ENCODE measurements at regions not wholly inside any gene's neighbourhood (a gene's known extent, or its start where the extent isn't known, plus 50 kb on each side); places are given as distances from the start of the nearest gene placed in this dataset.

DNA sequence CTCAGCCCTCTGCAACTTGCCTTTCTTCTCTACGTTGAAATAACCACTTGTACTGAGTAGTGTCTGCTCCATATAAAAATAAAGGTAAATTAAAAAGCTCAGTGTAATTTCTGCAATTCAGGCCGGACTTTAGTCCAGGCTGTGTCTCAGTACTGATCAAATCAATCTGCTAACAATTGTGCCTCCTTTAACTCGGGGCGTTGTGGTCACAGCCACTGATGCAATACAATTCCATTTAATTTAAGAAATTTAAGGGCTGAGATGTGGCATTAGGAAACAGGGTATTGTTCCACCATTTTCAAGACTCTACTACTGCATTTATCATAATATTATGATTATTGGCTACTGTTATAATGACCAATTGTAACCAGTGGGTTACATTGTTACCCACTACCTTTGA, 60.0 kb upstream of the NPAS2 start (continued):
- TF ChIP-seq, protein P1, sequence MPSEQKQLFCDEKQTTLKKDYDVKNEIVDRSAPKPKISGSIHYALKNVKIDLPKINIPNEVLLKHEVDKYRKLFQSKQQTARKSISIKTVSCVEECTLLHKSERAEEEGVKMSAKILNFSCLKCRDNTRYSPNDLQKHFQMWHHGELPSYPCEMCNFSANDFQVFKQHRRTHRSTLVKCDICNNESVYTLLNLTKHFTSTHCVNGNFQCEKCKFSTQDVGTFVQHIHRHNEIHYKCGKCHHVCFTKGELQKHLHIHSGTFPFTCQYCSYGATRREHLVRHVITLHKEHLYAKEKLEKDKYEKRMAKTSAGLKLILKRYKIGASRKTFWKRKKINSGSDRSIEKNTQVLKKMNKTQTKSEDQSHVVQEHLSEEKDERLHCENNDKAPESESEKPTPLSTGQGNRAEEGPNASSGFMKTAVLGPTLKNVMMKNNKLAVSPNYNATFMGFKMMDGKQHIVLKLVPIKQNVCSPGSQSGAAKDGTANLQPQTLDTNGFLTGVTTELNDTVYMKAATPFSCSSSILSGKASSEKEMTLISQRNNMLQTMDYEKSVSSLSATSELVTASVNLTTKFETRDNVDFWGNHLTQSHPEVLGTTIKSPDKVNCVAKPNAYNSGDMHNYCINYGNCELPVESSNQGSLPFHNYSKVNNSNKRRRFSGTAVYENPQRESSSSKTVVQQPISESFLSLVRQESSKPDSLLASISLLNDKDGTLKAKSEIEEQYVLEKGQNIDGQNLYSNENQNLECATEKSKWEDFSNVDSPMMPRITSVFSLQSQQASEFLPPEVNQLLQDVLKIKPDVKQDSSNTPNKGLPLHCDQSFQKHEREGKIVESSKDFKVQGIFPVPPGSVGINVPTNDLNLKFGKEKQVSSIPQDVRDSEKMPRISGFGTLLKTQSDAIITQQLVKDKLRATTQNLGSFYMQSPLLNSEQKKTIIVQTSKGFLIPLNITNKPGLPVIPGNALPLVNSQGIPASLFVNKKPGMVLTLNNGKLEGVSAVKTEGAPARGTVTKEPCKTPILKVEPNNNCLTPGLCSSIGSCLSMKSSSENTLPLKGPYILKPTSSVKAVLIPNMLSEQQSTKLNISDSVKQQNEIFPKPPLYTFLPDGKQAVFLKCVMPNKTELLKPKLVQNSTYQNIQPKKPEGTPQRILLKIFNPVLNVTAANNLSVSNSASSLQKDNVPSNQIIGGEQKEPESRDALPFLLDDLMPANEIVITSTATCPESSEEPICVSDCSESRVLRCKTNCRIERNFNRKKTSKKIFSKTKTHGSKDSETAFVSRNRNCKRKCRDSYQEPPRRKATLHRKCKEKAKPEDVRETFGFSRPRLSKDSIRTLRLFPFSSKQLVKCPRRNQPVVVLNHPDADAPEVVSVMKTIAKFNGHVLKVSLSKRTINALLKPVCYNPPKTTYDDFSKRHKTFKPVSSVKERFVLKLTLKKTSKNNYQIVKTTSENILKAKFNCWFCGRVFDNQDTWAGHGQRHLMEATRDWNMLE (tag by site-specific recombination; conservative IDR thresholded peaks at IDR 0.05; ENCODE audit: low read depth) = no peak
- TF ChIP-seq ZFP3 (tag by site-specific recombination; IDR thresholded peaks at IDR 0.05; ENCODE audit: low read depth) = no peak
- TF ChIP-seq ZEB2 (tag by site-specific recombination; IDR thresholded peaks at IDR 0.05) = no peak

GRCh38 chr2:100761365-100761764, 58.6 kb upstream of the NPAS2 start:
- Histone ChIP-seq H3K36me3 (ENCODE audit: control insufficient read depth in 2 of 2, insufficient read depth in 1 of 2, low read length in 2 of 2) (no peaks in the 10 kb centered on the region), H3K4me1 (ENCODE audit: control insufficient read depth, insufficient read depth, low read length) (no peaks in the 10 kb centered on the region), H3K9me3 (ENCODE audit: control insufficient read depth, insufficient read depth, low read depth, low read length) (no peaks in the 10 kb centered on the region), H3K4me3 (ENCODE audit: low read depth, low read length) (no peak overlapping the region), H3K27ac (ENCODE audit: extremely low read depth, low read depth, low read length) (no peak overlapping the region)
- ChIA-PET POLR2A (no interaction called here), CTCF (interaction anchor here (0.6 kb wide), 1 partner anchor 9 kb away, joined by 5 read pairs; no protein-coding TSS in a partner anchor)
- TF ChIP-seq SCRT2 (tag by site-specific recombination; IDR thresholded peaks at IDR 0.05) = no peak
- no peak for TF ChIP-seq ZNF16 (tag by site-specific recombination; IDR thresholded peaks at IDR 0.05; ENCODE audit: low read depth)
- no peak for TF ChIP-seq ZNF280C (tag by site-specific recombination; IDR thresholded peaks at IDR 0.05)
- no peak for TF ChIP-seq ZNF510 (tag by site-specific recombination; IDR thresholded peaks at IDR 0.05; ENCODE audit: insufficient replicate concordance)
- no peak for TF ChIP-seq ZNF132 (tag by site-specific recombination; IDR thresholded peaks at IDR 0.05; ENCODE audit: borderline replicate concordance)
- TF ChIP-seq, protein P2, sequence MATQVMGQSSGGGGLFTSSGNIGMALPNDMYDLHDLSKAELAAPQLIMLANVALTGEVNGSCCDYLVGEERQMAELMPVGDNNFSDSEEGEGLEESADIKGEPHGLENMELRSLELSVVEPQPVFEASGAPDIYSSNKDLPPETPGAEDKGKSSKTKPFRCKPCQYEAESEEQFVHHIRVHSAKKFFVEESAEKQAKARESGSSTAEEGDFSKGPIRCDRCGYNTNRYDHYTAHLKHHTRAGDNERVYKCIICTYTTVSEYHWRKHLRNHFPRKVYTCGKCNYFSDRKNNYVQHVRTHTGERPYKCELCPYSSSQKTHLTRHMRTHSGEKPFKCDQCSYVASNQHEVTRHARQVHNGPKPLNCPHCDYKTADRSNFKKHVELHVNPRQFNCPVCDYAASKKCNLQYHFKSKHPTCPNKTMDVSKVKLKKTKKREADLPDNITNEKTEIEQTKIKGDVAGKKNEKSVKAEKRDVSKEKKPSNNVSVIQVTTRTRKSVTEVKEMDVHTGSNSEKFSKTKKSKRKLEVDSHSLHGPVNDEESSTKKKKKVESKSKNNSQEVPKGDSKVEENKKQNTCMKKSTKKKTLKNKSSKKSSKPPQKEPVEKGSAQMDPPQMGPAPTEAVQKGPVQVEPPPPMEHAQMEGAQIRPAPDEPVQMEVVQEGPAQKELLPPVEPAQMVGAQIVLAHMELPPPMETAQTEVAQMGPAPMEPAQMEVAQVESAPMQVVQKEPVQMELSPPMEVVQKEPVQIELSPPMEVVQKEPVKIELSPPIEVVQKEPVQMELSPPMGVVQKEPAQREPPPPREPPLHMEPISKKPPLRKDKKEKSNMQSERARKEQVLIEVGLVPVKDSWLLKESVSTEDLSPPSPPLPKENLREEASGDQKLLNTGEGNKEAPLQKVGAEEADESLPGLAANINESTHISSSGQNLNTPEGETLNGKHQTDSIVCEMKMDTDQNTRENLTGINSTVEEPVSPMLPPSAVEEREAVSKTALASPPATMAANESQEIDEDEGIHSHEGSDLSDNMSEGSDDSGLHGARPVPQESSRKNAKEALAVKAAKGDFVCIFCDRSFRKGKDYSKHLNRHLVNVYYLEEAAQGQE (tag by site-specific recombination; IDR thresholded peaks at IDR 0.05) = no peak
- no peak for TF ChIP-seq ZNF423 (tag by site-specific recombination; IDR thresholded peaks at IDR 0.05)
- TF ChIP-seq MZF1 (tag by site-specific recombination; IDR thresholded peaks at IDR 0.05; ENCODE audit: borderline replicate concordance) = no peak
- TF ChIP-seq ZNF280D (tag by site-specific recombination; IDR thresholded peaks at IDR 0.05) = no peak
- TF ChIP-seq ZNF501 (tag by site-specific recombination; IDR thresholded peaks at IDR 0.05) = no peak
- no peak for TF ChIP-seq ZNF138 (tag by site-specific recombination; IDR thresholded peaks at IDR 0.05; ENCODE audit: borderline replicate concordance)
- TF ChIP-seq, protein P3, sequence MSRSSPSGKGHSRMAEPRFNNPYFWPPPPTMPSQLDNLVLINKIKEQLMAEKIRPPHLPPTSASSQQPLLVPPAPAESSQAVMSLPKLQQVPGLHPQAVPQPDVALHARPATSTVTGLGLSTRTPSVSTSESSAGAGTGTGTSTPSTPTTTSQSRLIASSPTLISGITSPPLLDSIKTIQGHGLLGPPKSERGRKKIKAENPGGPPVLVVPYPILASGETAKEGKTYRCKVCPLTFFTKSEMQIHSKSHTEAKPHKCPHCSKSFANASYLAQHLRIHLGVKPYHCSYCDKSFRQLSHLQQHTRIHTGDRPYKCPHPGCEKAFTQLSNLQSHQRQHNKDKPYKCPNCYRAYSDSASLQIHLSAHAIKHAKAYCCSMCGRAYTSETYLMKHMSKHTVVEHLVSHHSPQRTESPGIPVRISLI (tag by site-specific recombination; IDR thresholded peaks at IDR 0.05) = no peak
- TF ChIP-seq BCL11A (tag by site-specific recombination; IDR thresholded peaks at IDR 0.05; ENCODE audit: low read depth) = no peak
- no peak for TF ChIP-seq ZNF335 (tag by site-specific recombination; conservative IDR thresholded peaks at IDR 0.05)
- TF ChIP-seq ZNF629 (tag by site-specific recombination; IDR thresholded peaks at IDR 0.05) = no peak

All from HEK293 (cell line).